ENCODE measurements at regions not wholly inside any gene's neighbourhood (a gene's known extent, or its start where the extent isn't known, plus 50 kb on each side); places are given as distances from the start of the nearest gene placed in this dataset.

GRCh38 chr9:13716601-13717321 is 437.3 kb upstream of the MPDZ start:
- Mint-ChIP-seq H3K36me3 (ENCODE audit: low read depth) (no peaks in the 10 kb centered on the region), H3K9me3 (no peaks in the 10 kb centered on the region), H3K27ac (no peak overlapping the region), H3K4me3 (no peak overlapping the region), H3K4me1 (no peaks in the 10 kb centered on the region), H3K27me3 (no peaks in the 10 kb centered on the region)
- intact Hi-C loops (cut with micrococcal nuclease), result no loop called here
- DNase-seq, result no peak
- TF ChIP-seq, protein P1, sequence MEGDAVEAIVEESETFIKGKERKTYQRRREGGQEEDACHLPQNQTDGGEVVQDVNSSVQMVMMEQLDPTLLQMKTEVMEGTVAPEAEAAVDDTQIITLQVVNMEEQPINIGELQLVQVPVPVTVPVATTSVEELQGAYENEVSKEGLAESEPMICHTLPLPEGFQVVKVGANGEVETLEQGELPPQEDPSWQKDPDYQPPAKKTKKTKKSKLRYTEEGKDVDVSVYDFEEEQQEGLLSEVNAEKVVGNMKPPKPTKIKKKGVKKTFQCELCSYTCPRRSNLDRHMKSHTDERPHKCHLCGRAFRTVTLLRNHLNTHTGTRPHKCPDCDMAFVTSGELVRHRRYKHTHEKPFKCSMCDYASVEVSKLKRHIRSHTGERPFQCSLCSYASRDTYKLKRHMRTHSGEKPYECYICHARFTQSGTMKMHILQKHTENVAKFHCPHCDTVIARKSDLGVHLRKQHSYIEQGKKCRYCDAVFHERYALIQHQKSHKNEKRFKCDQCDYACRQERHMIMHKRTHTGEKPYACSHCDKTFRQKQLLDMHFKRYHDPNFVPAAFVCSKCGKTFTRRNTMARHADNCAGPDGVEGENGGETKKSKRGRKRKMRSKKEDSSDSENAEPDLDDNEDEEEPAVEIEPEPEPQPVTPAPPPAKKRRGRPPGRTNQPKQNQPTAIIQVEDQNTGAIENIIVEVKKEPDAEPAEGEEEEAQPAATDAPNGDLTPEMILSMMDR (IDR thresholded peaks at IDR 0.05), result no peak
- POLR2A ChIA-PET, result no interaction called here
- ATAC-seq (ENCODE audit: low read depth), result no peak
- CTCF ChIA-PET, result no interaction called here

DNA sequence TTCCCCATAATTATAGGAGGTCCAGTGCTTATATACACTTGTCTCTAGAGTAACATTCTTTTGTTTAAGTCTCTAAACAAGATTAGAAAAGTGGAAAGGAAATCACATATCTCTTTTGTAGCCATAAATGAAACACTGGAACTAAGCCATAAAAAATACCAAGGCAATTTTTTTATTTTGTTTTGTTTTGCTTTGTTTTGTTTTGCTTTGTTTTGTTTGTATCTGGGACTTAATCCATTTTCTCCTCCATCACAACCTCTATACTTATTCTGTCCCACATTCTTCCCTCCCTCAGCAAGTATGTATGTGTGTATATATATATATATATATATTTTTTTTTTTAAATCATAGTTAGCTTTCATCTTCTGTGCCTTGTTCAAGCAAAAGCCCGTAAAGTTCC is 436.6 kb upstream of the MPDZ start:
- CTCF ChIA-PET, result no interaction called here

GRCh38 chr9:13715430-13715829 is 435.9 kb upstream of the MPDZ start:
- H3K27me3 Mint-ChIP-seq, result no peaks in the 10 kb centered on the region
- no peak overlapping the region for H3K27ac Mint-ChIP-seq
- H3K4me1 Mint-ChIP-seq, result no peaks in the 10 kb centered on the region
- TF ChIP-seq, protein P1 (IDR thresholded peaks at IDR 0.05), result no peak
- ChIA-PET POLR2A (no interaction called here), CTCF (no interaction called here)
- H3K9me3 Mint-ChIP-seq, result peaks cover 2% of the 10 kb centered on the region
- DNase-seq (no peak), ATAC-seq (ENCODE audit: low read depth) (no peak)
- H3K4me3 Mint-ChIP-seq, result no peak overlapping the region
- H3K36me3 Mint-ChIP-seq (ENCODE audit: low read depth), result no peaks in the 10 kb centered on the region
- intact Hi-C loops (cut with micrococcal nuclease), result no loop called here

More for the DNA sequence above, 436.6 kb upstream of the MPDZ start:
- intact Hi-C loops (cut with micrococcal nuclease), result no loop called here
- ATAC-seq (ENCODE audit: low read depth), result no peak
- Mint-ChIP-seq H3K36me3 (ENCODE audit: low read depth) (no peaks in the 10 kb centered on the region), H3K4me1 (no peaks in the 10 kb centered on the region), H3K4me3 (no peak overlapping the region), H3K9me3 (peaks cover 2% of the 10 kb centered on the region), H3K27me3 (no peaks in the 10 kb centered on the region), H3K27ac (no peak overlapping the region)
- DNase-seq, result no peak
- POLR2A ChIA-PET, result no interaction called here
- TF ChIP-seq, protein P1 (IDR thresholded peaks at IDR 0.05), result no peak

- no peaks in the 10 kb centered on the region for H3K27me3 Mint-ChIP-seq
- H3K4me1 Mint-ChIP-seq, result no peaks in the 10 kb centered on the region
- no peaks in the 10 kb centered on the region for H3K36me3 Mint-ChIP-seq (ENCODE audit: low read depth)
- no peak for ATAC-seq (ENCODE audit: low read depth)
- TF ChIP-seq, protein P1 (IDR thresholded peaks at IDR 0.05), result no peak
- no peak overlapping the region for H3K4me3 Mint-ChIP-seq
- intact Hi-C loops (cut with micrococcal nuclease), result no loop called here
- H3K9me3 Mint-ChIP-seq, result peaks cover 4% of the 10 kb centered on the region
- ChIA-PET POLR2A (no interaction called here), CTCF (no interaction called here)
- DNase-seq, result no peak
- no peak overlapping the region for H3K27ac Mint-ChIP-seq
Measured at GRCh38 chr9:13707612-13708576, 428.4 kb upstream of the MPDZ start.

DNA sequence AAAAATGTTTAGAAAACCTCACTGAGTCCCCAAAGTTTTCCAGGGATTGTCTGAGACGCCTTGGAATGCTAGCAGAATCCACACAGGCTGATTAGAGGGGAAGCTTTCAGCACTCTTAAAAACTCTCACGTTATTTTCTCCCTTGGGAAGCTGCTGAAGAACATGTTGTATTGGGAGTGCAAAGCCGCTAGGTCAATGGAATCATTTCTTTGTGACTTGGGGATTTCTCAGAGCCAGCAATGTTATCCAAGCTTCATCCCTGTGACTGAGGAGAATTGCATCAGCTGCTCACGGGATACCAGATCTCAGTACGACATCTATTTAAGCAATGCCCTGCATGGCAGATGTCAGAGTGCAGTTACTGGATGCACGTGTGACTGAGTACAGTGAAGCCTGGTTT is 426.4 kb upstream of the MPDZ start:
- POLR2A ChIA-PET, result no interaction called here
- DNase-seq, result no peak
- intact Hi-C loops (cut with micrococcal nuclease), result no loop called here
- Mint-ChIP-seq H3K36me3 (ENCODE audit: low read depth) (no peaks in the 10 kb centered on the region), H3K4me1 (no peaks in the 10 kb centered on the region), H3K4me3 (no peak overlapping the region), H3K9me3 (peaks cover 2% of the 10 kb centered on the region), H3K27ac (no peak overlapping the region), H3K27me3 (no peaks in the 10 kb centered on the region)
- CTCF ChIA-PET, result no interaction called here
- TF ChIP-seq, protein P1 (IDR thresholded peaks at IDR 0.05), result no peak
- ATAC-seq (ENCODE audit: low read depth), result no peak
